Panc1 (cell line): ENCODE measurements at regions not wholly inside any gene's neighbourhood (a gene's known extent, or its start where the extent isn't known, plus 50 kb on each side); places are given as distances from the start of the nearest gene placed in this dataset.

ENCODE experiments used
- CTCF ChIP-seq: fragments of 450-650 bp; IDR thresholded peaks from 2 replicates; pipeline ENCODE4 v1.5.1; 2017; ENCODE audit warnings: mild to moderate bottlenecking
- POLR2AphosphoS5 ChIP-seq: IDR thresholded peaks from 2 replicates; pipeline ENCODE4 v1.6.1; 2012; ENCODE audit warnings: mild to moderate bottlenecking, low read depth, low read length, moderate library complexity

DNA sequence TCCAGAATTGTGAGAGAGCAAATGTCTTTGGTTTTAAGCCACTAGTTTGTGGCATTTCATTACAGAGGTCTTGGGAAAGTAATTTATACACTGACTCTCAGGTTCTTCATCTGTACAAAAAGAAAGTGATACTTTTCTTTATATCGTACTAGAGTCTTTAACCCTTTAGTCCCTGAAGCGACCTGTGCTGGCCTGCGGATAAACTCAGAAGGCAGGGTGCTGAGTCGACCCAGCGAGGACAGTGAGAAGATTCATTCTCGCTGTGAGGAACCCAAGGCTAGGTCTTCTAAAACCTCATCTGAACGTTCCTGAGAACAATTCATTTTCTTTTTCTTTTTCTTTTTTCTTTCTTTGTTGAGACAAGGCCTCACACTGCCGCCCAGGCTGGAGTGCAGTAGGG, 514.2 kb upstream of the MGMT start:
- TF ChIP-seq POLR2AphosphoS5 (no peak), CTCF (no peak; the same call in 1 of the 2 replicates)
